ENCODE measurements at regions not wholly inside any gene's neighbourhood (a gene's known extent, or its start where the extent isn't known, plus 50 kb on each side); places are given as distances from the start of the nearest gene placed in this dataset.

DNA sequence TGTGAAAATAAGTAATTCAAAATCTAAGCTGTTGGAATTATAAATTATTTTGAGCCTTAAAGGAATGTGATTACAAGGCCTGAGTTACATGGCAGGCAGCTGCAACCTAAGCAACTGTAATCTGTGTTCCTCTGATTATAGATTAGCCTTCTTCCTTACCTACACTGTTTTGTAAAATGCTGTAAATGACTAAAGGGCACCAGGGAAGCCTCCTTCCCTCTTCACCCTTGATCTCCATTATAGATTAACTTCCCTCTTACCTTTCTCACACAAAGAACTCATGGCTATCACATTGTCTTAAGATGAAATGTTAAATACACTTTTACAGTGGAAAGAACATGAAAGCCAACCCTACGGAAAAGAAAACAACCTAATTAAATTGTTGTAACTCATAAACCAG lies 423.7 kb upstream of the KLF12 start:
- TF ChIP-seq, protein P1, sequence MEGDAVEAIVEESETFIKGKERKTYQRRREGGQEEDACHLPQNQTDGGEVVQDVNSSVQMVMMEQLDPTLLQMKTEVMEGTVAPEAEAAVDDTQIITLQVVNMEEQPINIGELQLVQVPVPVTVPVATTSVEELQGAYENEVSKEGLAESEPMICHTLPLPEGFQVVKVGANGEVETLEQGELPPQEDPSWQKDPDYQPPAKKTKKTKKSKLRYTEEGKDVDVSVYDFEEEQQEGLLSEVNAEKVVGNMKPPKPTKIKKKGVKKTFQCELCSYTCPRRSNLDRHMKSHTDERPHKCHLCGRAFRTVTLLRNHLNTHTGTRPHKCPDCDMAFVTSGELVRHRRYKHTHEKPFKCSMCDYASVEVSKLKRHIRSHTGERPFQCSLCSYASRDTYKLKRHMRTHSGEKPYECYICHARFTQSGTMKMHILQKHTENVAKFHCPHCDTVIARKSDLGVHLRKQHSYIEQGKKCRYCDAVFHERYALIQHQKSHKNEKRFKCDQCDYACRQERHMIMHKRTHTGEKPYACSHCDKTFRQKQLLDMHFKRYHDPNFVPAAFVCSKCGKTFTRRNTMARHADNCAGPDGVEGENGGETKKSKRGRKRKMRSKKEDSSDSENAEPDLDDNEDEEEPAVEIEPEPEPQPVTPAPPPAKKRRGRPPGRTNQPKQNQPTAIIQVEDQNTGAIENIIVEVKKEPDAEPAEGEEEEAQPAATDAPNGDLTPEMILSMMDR (optimal IDR thresholded peaks at IDR 0.05 in 1 of 3, IDR thresholded peaks at IDR 0.05 in 1 of 3, conservative IDR thresholded peaks at IDR 0.05 in 1 of 3; ENCODE audit: extremely low read depth in 1 of 3, insufficient read depth in 2 of 3, low read length in 3 of 3) = no peak
- TF ChIP-seq EZH2 (IDR thresholded peaks at IDR 0.05; ENCODE audit: low read length) = no peak
